ENCODE measurements at regions not wholly inside any gene's neighbourhood (a gene's known extent, or its start where the extent isn't known, plus 50 kb on each side); places are given as distances from the start of the nearest gene placed in this dataset.
A peak's percentile ranks its signal among the peaks of the same experiment; 100 is the strongest.

GRCh38 chr11:69892237-69892985 is 73.2 kb upstream of the FGF3 start (continued):
- TF ChIP-seq FOXK1 (CRISPR knock-in tag; IDR thresholded peaks at IDR 0.05; ENCODE audit: borderline replicate concordance, low read depth) (0 out of 2 replicates have a peak, but pooled peaks have one; percentile 18), KDM2A (CRISPR knock-in tag; IDR thresholded peaks at IDR 0.05; ENCODE audit: borderline replicate concordance, low read depth) (peak; percentile 29; the same call in 1 of the 2 replicates), GABPB1 (CRISPR knock-in tag; IDR thresholded peaks at IDR 0.05) (peak; percentile 30), ZNF33B (CRISPR knock-in tag; IDR thresholded peaks at IDR 0.05) (no peak), ZNF687 (CRISPR knock-in tag; IDR thresholded peaks at IDR 0.05) (peak; percentile 12; the same call in 1 of the 2 replicates), ETV6 (CRISPR knock-in tag; conservative IDR thresholded peaks at IDR 0.05) (no peak), ZMYM3 (CRISPR knock-in tag; IDR thresholded peaks at IDR 0.05) (peak; percentile 47; the same call in 1 of the 2 replicates), STAG1 (CRISPR knock-in tag; IDR thresholded peaks at IDR 0.05) (peak; percentile 42), HMGXB4 (CRISPR knock-in tag; IDR thresholded peaks at IDR 0.05; ENCODE audit: borderline replicate concordance in 1 of 2, low read depth in 1 of 2) (0 out of 4 replicates have a peak, but pooled peaks of 1 of the 2 experiments have one; percentile 36), DR1 (CRISPR knock-in tag; IDR thresholded peaks at IDR 0.05) (no peak), ZNF543 (CRISPR knock-in tag; IDR thresholded peaks at IDR 0.05) (0 out of 2 replicates have a peak, but pooled peaks have one; percentile 36), XRCC5 (optimal IDR thresholded peaks at IDR 0.05; ENCODE audit: low read length) (peak; percentile 21), HNRNPLL (IDR thresholded peaks at IDR 0.05; ENCODE audit: low read depth, low read length, poor library complexity, severe bottlenecking) (peak; percentile 9), TCF7L2 (IDR thresholded peaks at IDR 0.05; ENCODE audit: low read depth, low read length) (no peak)
- TF ChIP-seq, protein P1, sequence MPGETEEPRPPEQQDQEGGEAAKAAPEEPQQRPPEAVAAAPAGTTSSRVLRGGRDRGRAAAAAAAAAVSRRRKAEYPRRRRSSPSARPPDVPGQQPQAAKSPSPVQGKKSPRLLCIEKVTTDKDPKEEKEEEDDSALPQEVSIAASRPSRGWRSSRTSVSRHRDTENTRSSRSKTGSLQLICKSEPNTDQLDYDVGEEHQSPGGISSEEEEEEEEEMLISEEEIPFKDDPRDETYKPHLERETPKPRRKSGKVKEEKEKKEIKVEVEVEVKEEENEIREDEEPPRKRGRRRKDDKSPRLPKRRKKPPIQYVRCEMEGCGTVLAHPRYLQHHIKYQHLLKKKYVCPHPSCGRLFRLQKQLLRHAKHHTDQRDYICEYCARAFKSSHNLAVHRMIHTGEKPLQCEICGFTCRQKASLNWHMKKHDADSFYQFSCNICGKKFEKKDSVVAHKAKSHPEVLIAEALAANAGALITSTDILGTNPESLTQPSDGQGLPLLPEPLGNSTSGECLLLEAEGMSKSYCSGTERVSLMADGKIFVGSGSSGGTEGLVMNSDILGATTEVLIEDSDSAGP (CRISPR knock-in tag; IDR thresholded peaks at IDR 0.05; ENCODE audit: borderline replicate concordance): peak; percentile 37; the same call in 1 of the 2 replicates

Measured in HepG2 (cell line).